GM13977 (cell line): ENCODE measurements at regions not wholly inside any gene's neighbourhood (a gene's known extent, or its start where the extent isn't known, plus 50 kb on each side); places are given as distances from the start of the nearest gene placed in this dataset.

Experiments
- DNase-seq: peaks from one replicate; pipeline ENCODE4 v3.0.0; 2012; ENCODE audit warnings: low spot score
- in situ Hi-C: fragments of 300-500 bp; cut with MboI; formaldehyde crosslinking; loops from one replicate; pipeline ENCODE4 v1.12.0; 2022; ENCODE audit warnings: low sequenced_read_pairs, low pct_unique_long_range_greater_than_20kb, mixed read lengths, inconsistent platforms; ENCODE audit not compliant: unreplicated experiment
- TF ChIP-seq, protein P1 (sequence below): IDR thresholded peaks from 2 replicates; pipeline ENCODE4 v1.5.1; 2012; ENCODE audit warnings: mild to moderate bottlenecking, control low read depth; ENCODE audit not compliant: insufficient read depth; ENCODE audit errors: extremely low read depth, missing control alignments

DNA sequence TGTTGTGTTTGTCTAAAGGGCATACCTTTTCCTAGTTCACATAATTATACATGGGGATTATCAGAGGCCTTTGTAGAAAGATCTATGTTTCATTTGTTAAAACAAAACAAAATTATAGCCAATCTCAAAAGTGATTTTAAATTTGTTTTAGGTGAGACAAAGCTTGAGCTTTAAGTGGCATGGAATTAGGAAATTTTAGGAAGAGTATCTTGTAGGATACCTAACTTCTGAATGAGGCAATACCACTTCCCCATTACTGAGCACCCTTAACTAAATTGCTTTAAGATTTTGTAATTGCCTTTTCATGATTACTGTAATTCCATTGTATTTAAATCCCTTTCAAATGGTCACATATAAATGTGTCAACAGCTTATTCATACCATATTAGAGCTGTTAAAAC lies 775.6 kb downstream of the NR2F1-AS1 start:
- TF ChIP-seq, protein P1, sequence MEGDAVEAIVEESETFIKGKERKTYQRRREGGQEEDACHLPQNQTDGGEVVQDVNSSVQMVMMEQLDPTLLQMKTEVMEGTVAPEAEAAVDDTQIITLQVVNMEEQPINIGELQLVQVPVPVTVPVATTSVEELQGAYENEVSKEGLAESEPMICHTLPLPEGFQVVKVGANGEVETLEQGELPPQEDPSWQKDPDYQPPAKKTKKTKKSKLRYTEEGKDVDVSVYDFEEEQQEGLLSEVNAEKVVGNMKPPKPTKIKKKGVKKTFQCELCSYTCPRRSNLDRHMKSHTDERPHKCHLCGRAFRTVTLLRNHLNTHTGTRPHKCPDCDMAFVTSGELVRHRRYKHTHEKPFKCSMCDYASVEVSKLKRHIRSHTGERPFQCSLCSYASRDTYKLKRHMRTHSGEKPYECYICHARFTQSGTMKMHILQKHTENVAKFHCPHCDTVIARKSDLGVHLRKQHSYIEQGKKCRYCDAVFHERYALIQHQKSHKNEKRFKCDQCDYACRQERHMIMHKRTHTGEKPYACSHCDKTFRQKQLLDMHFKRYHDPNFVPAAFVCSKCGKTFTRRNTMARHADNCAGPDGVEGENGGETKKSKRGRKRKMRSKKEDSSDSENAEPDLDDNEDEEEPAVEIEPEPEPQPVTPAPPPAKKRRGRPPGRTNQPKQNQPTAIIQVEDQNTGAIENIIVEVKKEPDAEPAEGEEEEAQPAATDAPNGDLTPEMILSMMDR = no peak
- no peak for DNase-seq
- in situ Hi-C loops = no loop called here

DNA sequence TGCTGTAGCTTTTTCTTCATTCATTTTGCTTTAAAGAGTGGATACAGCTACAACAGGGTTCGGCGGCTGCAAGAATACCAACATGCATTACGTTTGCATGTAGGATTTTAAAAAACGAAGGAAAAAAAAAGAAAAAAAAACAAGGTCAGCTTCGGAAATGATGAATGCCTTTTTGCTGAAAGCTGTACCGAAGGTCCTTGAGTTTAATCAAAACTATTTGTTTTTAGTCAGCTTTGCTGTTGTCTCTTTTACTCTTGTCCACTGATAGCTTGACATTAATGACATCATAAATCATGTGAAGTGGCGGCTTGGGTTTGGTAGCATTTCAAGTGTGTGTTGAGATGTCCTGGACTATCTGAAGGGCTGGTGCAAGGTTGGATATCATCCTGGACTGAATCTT lies 779.1 kb downstream of the NR2F1-AS1 start:
- DNase-seq = no peak

DNA sequence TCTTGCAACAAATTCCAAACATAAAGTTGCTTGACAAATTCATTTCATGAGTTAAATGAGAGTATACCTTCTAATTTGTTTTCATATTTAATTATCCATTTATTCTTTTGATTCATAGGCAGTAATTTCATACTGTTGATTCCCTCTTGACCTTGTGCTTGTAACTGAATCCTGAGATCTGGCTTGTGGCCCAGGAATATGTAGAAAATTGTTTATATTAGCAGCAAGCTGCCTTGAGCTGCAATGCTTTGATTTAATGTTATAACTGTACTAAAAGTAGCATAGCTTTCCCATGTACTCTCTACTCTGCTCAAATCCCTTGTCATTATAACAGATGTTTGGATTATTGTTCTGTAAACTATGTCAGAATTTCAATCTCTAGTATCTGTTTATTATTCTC lies 780.7 kb downstream of the NR2F1-AS1 start:
- TF ChIP-seq, protein P1 = no peak
- in situ Hi-C loops = no loop called here
- no peak for DNase-seq

More for the DNA sequence above, 779.1 kb downstream of the NR2F1-AS1 start:
- in situ Hi-C loops = no loop called here
- TF ChIP-seq, protein P1 = no peak

GRCh38 chr5:92795633-92796032 lies 785.4 kb downstream of the NR2F1-AS1 start:
- no peak for DNase-seq
- TF ChIP-seq, protein P1 = no peak
- in situ Hi-C loops = no loop called here

GRCh38 chr5:92780057-92780456 lies 801.0 kb downstream of the NR2F1-AS1 start:
- TF ChIP-seq, protein P1 = no peak
- in situ Hi-C loops = no loop called here

DNA sequence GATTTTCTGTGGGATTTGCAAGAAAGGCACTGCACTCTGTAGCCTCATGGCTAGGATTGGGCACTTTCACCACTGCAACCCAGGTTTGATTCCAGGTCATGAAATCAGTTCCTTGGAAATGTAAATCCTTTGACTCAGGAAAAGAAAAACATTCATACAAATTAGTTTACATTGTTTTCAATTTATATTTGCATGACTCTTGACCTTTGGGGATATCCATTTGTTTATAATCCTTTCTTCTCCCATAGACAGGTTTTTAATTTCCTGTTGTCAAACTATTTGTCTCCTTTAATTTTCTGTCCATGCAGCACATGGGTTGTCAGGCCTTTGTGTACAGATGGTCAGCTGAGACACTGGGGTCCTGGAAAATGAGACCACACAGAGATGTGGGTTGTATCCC lies 801.5 kb downstream of the NR2F1-AS1 start:
- DNase-seq = no peak
- in situ Hi-C loops = no loop called here
- TF ChIP-seq, protein P1 = no peak

More at GRCh38 chr5:92780057-92780456, 801.0 kb downstream of the NR2F1-AS1 start:
- no peak for DNase-seq

DNA sequence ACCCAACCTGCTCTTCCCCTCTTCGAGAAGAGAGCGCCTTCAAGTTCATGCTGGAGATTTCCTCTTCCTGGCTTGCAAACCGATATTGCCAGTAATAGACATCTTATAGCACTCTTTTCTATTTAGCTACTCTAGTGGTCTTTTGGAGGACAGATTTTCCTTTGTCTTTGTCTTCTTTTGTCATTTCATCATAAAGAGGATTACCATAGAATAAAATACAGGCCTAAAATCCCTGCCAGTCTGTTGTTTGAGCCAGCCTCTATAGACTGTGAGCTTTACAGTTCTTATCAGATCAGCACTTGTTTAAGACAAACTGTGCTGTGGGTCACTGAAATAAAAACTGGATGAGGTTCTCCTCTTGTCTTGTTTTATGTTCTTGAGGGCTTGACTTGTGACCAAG lies 802.8 kb downstream of the NR2F1-AS1 start:
- DNase-seq = no peak
- in situ Hi-C loops = no loop called here
- TF ChIP-seq, protein P1 = no peak
